ENCODE measurements at regions not wholly inside any gene's neighbourhood (a gene's known extent, or its start where the extent isn't known, plus 50 kb on each side); places are given as distances from the start of the nearest gene placed in this dataset.

DNA sequence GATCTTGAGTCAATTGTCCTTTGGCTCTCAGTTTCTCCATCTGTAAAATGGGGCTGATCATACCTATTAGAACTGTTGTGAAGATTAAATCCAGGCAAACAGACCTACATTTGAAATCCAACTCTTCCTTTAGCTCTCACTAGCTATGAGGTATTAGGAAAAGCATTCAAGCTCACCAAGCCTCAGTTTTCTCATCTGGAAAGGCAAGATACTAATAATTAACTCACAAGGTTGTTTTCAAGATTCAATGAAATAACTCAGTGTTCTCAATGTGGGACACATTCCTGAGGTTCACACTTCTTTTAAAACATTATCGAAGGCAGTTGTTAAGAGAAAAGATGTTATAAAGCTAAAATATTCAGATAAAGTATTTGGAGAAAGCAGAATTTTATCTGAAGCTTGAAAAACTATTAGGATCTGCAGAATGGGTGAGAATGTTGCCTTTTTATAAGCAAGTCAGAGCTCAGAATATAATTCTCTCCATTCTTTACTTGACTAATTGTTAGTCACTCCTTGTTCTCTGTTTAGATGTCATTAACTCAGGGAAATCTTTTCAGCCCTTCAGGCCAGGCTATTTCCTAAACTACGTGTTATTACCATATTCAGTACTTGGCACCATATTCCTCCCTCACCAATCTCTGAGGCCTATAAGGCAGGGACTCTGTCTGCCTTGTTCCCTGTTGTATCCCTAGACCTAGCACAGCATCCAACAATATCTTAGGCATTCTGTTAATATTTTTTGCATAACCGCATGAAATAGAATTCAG lies 72.0 kb upstream of the VAV3 start:
- Mint-ChIP-seq H3K36me3 (ENCODE audit: unreplicated experiment) (no peaks in the 10 kb centered on the region), H3K27me3 (ENCODE audit: unreplicated experiment) (no peaks in the 10 kb centered on the region), H3K4me3 (ENCODE audit: unreplicated experiment) (no peak overlapping the region), H3K27ac (ENCODE audit: unreplicated experiment) (no peak overlapping the region), H3K9me3 (ENCODE audit: unreplicated experiment) (no peaks in the 10 kb centered on the region), H3K4me1 (ENCODE audit: low read depth, unreplicated experiment) (peaks cover 3% of the 10 kb centered on the region)
- TF ChIP-seq, protein P1, sequence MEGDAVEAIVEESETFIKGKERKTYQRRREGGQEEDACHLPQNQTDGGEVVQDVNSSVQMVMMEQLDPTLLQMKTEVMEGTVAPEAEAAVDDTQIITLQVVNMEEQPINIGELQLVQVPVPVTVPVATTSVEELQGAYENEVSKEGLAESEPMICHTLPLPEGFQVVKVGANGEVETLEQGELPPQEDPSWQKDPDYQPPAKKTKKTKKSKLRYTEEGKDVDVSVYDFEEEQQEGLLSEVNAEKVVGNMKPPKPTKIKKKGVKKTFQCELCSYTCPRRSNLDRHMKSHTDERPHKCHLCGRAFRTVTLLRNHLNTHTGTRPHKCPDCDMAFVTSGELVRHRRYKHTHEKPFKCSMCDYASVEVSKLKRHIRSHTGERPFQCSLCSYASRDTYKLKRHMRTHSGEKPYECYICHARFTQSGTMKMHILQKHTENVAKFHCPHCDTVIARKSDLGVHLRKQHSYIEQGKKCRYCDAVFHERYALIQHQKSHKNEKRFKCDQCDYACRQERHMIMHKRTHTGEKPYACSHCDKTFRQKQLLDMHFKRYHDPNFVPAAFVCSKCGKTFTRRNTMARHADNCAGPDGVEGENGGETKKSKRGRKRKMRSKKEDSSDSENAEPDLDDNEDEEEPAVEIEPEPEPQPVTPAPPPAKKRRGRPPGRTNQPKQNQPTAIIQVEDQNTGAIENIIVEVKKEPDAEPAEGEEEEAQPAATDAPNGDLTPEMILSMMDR (IDR thresholded peaks at IDR 0.05; ENCODE audit: partially characterized antibody, unreplicated experiment), result no peak
- no peak for DNase-seq

DNA sequence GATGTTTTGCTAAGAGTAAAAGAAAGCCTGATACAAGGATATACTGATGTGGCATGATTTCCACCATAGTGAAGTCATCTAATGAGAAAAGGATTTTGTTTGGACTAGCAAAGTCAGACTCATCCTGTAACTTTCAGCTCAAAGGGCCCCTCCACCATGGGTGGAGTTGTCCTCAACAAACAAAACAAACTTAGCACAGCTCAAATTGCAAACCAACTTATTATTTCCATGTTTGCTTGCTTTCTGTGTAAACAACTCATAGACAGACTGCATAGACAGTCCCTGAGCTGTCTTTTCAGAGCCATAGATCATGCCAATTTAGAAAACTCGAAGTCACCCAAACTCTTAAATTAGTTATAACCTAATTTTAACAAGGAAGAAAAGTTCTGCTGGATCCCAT lies 69.4 kb upstream of the VAV3 start:
- TF ChIP-seq, protein P1 (IDR thresholded peaks at IDR 0.05; ENCODE audit: partially characterized antibody, unreplicated experiment), result no peak
- Mint-ChIP-seq H3K27ac (ENCODE audit: unreplicated experiment) (no peak overlapping the region), H3K9me3 (ENCODE audit: unreplicated experiment) (no peaks in the 10 kb centered on the region), H3K4me1 (ENCODE audit: low read depth, unreplicated experiment) (peaks cover 3% of the 10 kb centered on the region), H3K36me3 (ENCODE audit: unreplicated experiment) (peaks cover 6% of the 10 kb centered on the region), H3K27me3 (ENCODE audit: unreplicated experiment) (peaks cover 2% of the 10 kb centered on the region), H3K4me3 (ENCODE audit: unreplicated experiment) (no peak overlapping the region)
- DNase-seq, result no peak

DNA sequence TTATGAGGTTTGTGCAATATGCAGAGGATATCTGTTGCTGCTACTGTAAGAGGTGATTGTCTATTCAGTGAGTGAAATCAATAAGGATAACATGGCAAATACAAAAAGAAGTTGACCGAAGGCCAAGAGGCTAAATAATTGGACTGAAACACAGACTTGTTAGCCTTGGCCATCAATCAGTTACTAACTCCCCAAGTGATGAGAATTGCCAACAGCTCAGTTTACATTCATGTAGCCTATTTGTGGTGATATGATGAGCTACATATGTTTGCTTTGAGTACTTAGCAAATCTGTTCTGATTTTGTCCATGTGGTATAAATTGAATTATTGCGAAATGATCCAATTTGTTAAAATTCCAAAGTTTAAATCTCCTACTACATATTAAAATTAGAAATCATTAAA lies 68.6 kb upstream of the VAV3 start:
- DNase-seq, result no peak
- no peaks in the 10 kb centered on the region for H3K4me1 Mint-ChIP-seq (ENCODE audit: low read depth, unreplicated experiment)
- H3K9me3 Mint-ChIP-seq (ENCODE audit: unreplicated experiment), result no peaks in the 10 kb centered on the region
- H3K27ac Mint-ChIP-seq (ENCODE audit: unreplicated experiment), result no peak overlapping the region
- TF ChIP-seq, protein P1 (IDR thresholded peaks at IDR 0.05; ENCODE audit: partially characterized antibody, unreplicated experiment), result no peak
- H3K4me3 Mint-ChIP-seq (ENCODE audit: unreplicated experiment), result no peak overlapping the region
- H3K27me3 Mint-ChIP-seq (ENCODE audit: unreplicated experiment), result peaks cover 2% of the 10 kb centered on the region
- peaks cover 7% of the 10 kb centered on the region for H3K36me3 Mint-ChIP-seq (ENCODE audit: unreplicated experiment)

DNA sequence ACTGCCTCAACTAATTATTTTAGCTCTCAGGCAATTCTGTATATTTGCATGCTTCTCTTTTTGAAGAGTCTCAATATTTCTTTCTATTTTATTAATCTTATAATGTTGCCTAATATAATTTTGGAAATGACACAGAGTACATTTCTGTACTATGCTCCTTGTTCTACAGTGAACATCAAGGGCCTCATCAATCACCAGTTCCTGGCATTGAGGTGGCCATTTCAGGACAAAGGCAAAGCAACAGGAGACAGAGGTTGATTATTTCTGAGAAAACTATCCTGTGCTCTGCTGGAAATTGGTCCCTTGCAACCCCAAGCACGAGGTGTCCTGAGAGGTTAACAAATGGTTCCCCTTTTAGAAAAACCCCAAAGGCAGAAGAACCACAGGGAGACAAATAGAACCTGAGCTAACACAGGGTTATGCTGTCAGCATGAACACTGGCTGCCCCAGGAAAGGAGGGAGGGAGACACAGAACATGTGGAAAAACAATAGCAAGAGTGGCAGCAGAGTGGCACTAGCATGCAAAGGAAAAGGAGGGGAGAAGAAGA lies 63.9 kb upstream of the VAV3 start:
- Mint-ChIP-seq H3K4me3 (ENCODE audit: unreplicated experiment) (no peak overlapping the region), H3K27me3 (ENCODE audit: unreplicated experiment) (peaks cover 5% of the 10 kb centered on the region), H3K27ac (ENCODE audit: unreplicated experiment) (no peak overlapping the region), H3K36me3 (ENCODE audit: unreplicated experiment) (peaks cover 13% of the 10 kb centered on the region), H3K4me1 (ENCODE audit: low read depth, unreplicated experiment) (no peaks in the 10 kb centered on the region), H3K9me3 (ENCODE audit: unreplicated experiment) (peaks cover 2% of the 10 kb centered on the region)
- TF ChIP-seq, protein P1 (IDR thresholded peaks at IDR 0.05; ENCODE audit: partially characterized antibody, unreplicated experiment), result no peak
- no peak for DNase-seq

DNA sequence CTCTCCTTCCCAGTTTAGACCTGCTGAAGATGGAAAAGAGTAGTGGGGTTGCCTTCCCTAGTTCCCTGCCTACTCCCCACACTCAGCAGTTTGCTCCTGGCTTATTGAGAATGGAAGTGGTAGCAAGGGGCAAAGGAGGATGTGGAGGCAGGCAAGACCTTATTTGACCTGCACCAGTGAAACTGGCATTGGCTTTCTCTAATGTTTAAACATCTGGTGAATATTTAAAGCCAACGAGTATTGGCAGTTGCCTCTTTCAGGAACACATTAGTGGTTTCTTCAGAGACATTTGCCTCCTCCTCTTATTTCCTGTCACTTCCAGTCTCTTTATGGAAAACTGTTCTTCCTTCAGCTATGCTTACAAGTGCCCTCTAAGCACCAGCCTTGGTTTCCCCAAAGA lies 62.4 kb upstream of the VAV3 start:
- peaks cover 13% of the 10 kb centered on the region for H3K36me3 Mint-ChIP-seq (ENCODE audit: unreplicated experiment)
- H3K4me1 Mint-ChIP-seq (ENCODE audit: low read depth, unreplicated experiment), result no peaks in the 10 kb centered on the region
- no peak overlapping the region for H3K4me3 Mint-ChIP-seq (ENCODE audit: unreplicated experiment)
- H3K27me3 Mint-ChIP-seq (ENCODE audit: unreplicated experiment), result peaks cover 5% of the 10 kb centered on the region
- peaks cover 2% of the 10 kb centered on the region for H3K9me3 Mint-ChIP-seq (ENCODE audit: unreplicated experiment)
- DNase-seq, result no peak
- TF ChIP-seq, protein P1 (IDR thresholded peaks at IDR 0.05; ENCODE audit: partially characterized antibody, unreplicated experiment), result no peak
- no peak overlapping the region for H3K27ac Mint-ChIP-seq (ENCODE audit: unreplicated experiment)

All from glutamatergic neuron (in vitro differentiated cells).